Activated CD4-positive, alpha-beta memory T cell treated with anti-CD3 and anti-CD28 coated beads, Interleukin-2, amount 10 ng/mL, durations not matched to agents 7 days and 5 days (primary cell): ENCODE measurements at regions not wholly inside any gene's neighbourhood (a gene's known extent, or its start where the extent isn't known, plus 50 kb on each side); places are given as distances from the start of the nearest gene placed in this dataset.
"Not testable (repeated sequence)": the region's sequence is repeated elsewhere in the genome, so short reads cannot be mapped to it uniquely, and the experiment has no call there.

ENCODE experiments used
- CTCF ChIA-PET: fragments of 350-600 bp; sonication (Branson Sonifier 250); formaldehyde crosslinking; loops from one replicate; lab custom pipeline; 2021; ENCODE audit warnings: antibody characterized with exemption, inconsistent platforms; lab: Charles Lee
- POLR2A ChIA-PET: fragments of 350-600 bp; sonication (Branson Sonifier 250); formaldehyde crosslinking; loops from one replicate; lab custom pipeline; 2021; ENCODE audit warnings: antibody characterized with exemption; lab: Charles Lee
- DNase-seq: peaks from one replicate; pipeline ENCODE4 v3.0.0-alpha.2; 2020
- H3K27ac Mint-ChIP-seq: one replicate; pipeline ENCODE4 v1.8.0; 2021; ENCODE audit warnings: mild to moderate bottlenecking, mixed read lengths
- H3K27me3 Mint-ChIP-seq: one replicate; pipeline ENCODE4 v1.8.0; 2021; ENCODE audit warnings: mixed read lengths
- H3K36me3 Mint-ChIP-seq: one replicate; pipeline ENCODE4 v1.8.0; 2021; ENCODE audit warnings: low read depth, mixed read lengths
- H3K4me1 Mint-ChIP-seq: one replicate; pipeline ENCODE4 v1.8.0; 2021; ENCODE audit warnings: mixed read lengths
- H3K4me3 Mint-ChIP-seq: one replicate; pipeline ENCODE4 v1.8.0; 2021; ENCODE audit warnings: mild to moderate bottlenecking, mixed read lengths
- H3K9me3 Mint-ChIP-seq: one replicate; pipeline ENCODE4 v1.8.0; 2021; ENCODE audit warnings: mixed read lengths

GRCh38 chr11:134843020-134843419 is 431.0 kb upstream of the B3GAT1 start:
- POLR2A ChIA-PET, result no interaction called here
- Mint-ChIP-seq H3K4me1 (no peaks in the 10 kb centered on the region), H3K4me3 (no peak overlapping the region), H3K27ac (no peak overlapping the region), H3K9me3 (no peaks in the 10 kb centered on the region), H3K27me3 (no peaks in the 10 kb centered on the region), H3K36me3 (no peaks in the 10 kb centered on the region)
- DNase-seq, result peak; percentile 8
- CTCF ChIA-PET, result no interaction called here

- Mint-ChIP-seq H3K36me3 (no peaks in the 10 kb centered on the region), H3K4me3 (no peak overlapping the region), H3K9me3 (no peaks in the 10 kb centered on the region), H3K4me1 (no peaks in the 10 kb centered on the region), H3K27me3 (no peaks in the 10 kb centered on the region), H3K27ac (no peak overlapping the region)
- DNase-seq, result no peak
- CTCF ChIA-PET, result no interaction called here
- POLR2A ChIA-PET, result no interaction called here
Observed at GRCh38 chr11:134841972-134842371, 429.9 kb upstream of the B3GAT1 start.

GRCh38 chr11:134841411-134841810 is 429.4 kb upstream of the B3GAT1 start:
- Mint-ChIP-seq H3K4me1 (no peaks in the 10 kb centered on the region), H3K27ac (no peak overlapping the region), H3K27me3 (no peaks in the 10 kb centered on the region), H3K36me3 (no peaks in the 10 kb centered on the region), H3K9me3 (no peaks in the 10 kb centered on the region), H3K4me3 (no peak overlapping the region)
- CTCF ChIA-PET, result no interaction called here
- DNase-seq, result no peak
- POLR2A ChIA-PET, result no interaction called here

GRCh38 chr11:134840945-134841344 is 428.9 kb upstream of the B3GAT1 start:
- ChIA-PET POLR2A (no interaction called here), CTCF (no interaction called here)
- DNase-seq, result no peak
- Mint-ChIP-seq H3K4me1 (no peaks in the 10 kb centered on the region), H3K9me3 (no peaks in the 10 kb centered on the region), H3K27ac (no peak overlapping the region), H3K27me3 (no peaks in the 10 kb centered on the region), H3K4me3 (no peak overlapping the region), H3K36me3 (no peaks in the 10 kb centered on the region)

- H3K27me3 Mint-ChIP-seq, POLR2A ChIA-PET, H3K4me3 Mint-ChIP-seq, H3K27ac Mint-ChIP-seq, CTCF ChIA-PET, H3K36me3 Mint-ChIP-seq, H3K9me3 Mint-ChIP-seq, DNase-seq, H3K4me1 Mint-ChIP-seq: not testable (repeated sequence)
Observed at GRCh38 chr11:134840165-134840564, 428.1 kb upstream of the B3GAT1 start.

- POLR2A ChIA-PET, result no interaction called here
- Mint-ChIP-seq H3K27me3 (peaks cover 3% of the 10 kb centered on the region), H3K9me3 (no peaks in the 10 kb centered on the region), H3K4me3 (no peak overlapping the region), H3K4me1 (no peaks in the 10 kb centered on the region), H3K27ac (no peak overlapping the region), H3K36me3 (no peaks in the 10 kb centered on the region)
- CTCF ChIA-PET, result no interaction called here
- DNase-seq, result no peak
Observed at GRCh38 chr11:134838708-134839107, 426.7 kb upstream of the B3GAT1 start.

GRCh38 chr11:134837887-134838232 is 425.8 kb upstream of the B3GAT1 start:
- H3K36me3 Mint-ChIP-seq, result no peaks in the 10 kb centered on the region
- no peaks in the 10 kb centered on the region for H3K4me1 Mint-ChIP-seq
- peaks cover 5% of the 10 kb centered on the region for H3K27me3 Mint-ChIP-seq
- H3K4me3 Mint-ChIP-seq, result no peak overlapping the region
- no peak overlapping the region for H3K27ac Mint-ChIP-seq
- ChIA-PET POLR2A (no interaction called here), CTCF (no interaction called here)
- no peak for DNase-seq
- H3K9me3 Mint-ChIP-seq, result no peaks in the 10 kb centered on the region

GRCh38 chr11:134837166-134837886 is 425.3 kb upstream of the B3GAT1 start:
- Mint-ChIP-seq H3K4me1 (no peaks in the 10 kb centered on the region), H3K9me3 (no peaks in the 10 kb centered on the region), H3K27ac (no peak overlapping the region), H3K4me3 (no peak overlapping the region), H3K36me3 (no peaks in the 10 kb centered on the region), H3K27me3 (peaks cover 7% of the 10 kb centered on the region)
- DNase-seq, result no peak
- ChIA-PET CTCF (no interaction called here), POLR2A (no interaction called here)

GRCh38 chr11:134836561-134836960 is 424.5 kb upstream of the B3GAT1 start:
- Mint-ChIP-seq H3K4me3 (no peak overlapping the region), H3K36me3 (no peaks in the 10 kb centered on the region), H3K4me1 (no peaks in the 10 kb centered on the region), H3K27me3 (peaks cover 7% of the 10 kb centered on the region), H3K9me3 (no peaks in the 10 kb centered on the region), H3K27ac (no peak overlapping the region)
- ChIA-PET POLR2A (no interaction called here), CTCF (no interaction called here)
- no peak for DNase-seq

- H3K9me3 Mint-ChIP-seq, result no peaks in the 10 kb centered on the region
- H3K4me1 Mint-ChIP-seq, result no peaks in the 10 kb centered on the region
- H3K4me3 Mint-ChIP-seq, result no peak overlapping the region
- ChIA-PET POLR2A (no interaction called here), CTCF (no interaction called here)
- peaks cover 10% of the 10 kb centered on the region for H3K27me3 Mint-ChIP-seq
- no peak for DNase-seq
- no peak overlapping the region for H3K27ac Mint-ChIP-seq
- no peaks in the 10 kb centered on the region for H3K36me3 Mint-ChIP-seq
Observed at GRCh38 chr11:134835561-134835960, 423.5 kb upstream of the B3GAT1 start.

- DNase-seq, result no peak
- Mint-ChIP-seq H3K27me3 (peaks cover 13% of the 10 kb centered on the region), H3K4me3 (no peak overlapping the region), H3K27ac (no peak overlapping the region), H3K4me1 (no peaks in the 10 kb centered on the region), H3K36me3 (no peaks in the 10 kb centered on the region), H3K9me3 (no peaks in the 10 kb centered on the region)
- POLR2A ChIA-PET, result no interaction called here
- CTCF ChIA-PET, result no interaction called here
Observed at GRCh38 chr11:134830312-134830711, 418.3 kb upstream of the B3GAT1 start.

GRCh38 chr11:134823970-134824369 is 411.9 kb upstream of the B3GAT1 start:
- POLR2A ChIA-PET, result no interaction called here
- H3K27ac Mint-ChIP-seq, result no peak overlapping the region
- CTCF ChIA-PET, result no interaction called here
- H3K27me3 Mint-ChIP-seq, result peaks cover 3% of the 10 kb centered on the region
- H3K9me3 Mint-ChIP-seq, result no peaks in the 10 kb centered on the region
- no peak overlapping the region for H3K4me3 Mint-ChIP-seq
- no peaks in the 10 kb centered on the region for H3K36me3 Mint-ChIP-seq
- no peaks in the 10 kb centered on the region for H3K4me1 Mint-ChIP-seq
- DNase-seq, result no peak

- H3K9me3 Mint-ChIP-seq, result no peaks in the 10 kb centered on the region
- H3K36me3 Mint-ChIP-seq, result no peaks in the 10 kb centered on the region
- CTCF ChIA-PET, result no interaction called here
- no peak overlapping the region for H3K27ac Mint-ChIP-seq
- peaks cover 7% of the 10 kb centered on the region for H3K27me3 Mint-ChIP-seq
- POLR2A ChIA-PET, result no interaction called here
- no peak overlapping the region for H3K4me3 Mint-ChIP-seq
- no peak for DNase-seq
- H3K4me1 Mint-ChIP-seq, result no peaks in the 10 kb centered on the region
Observed at GRCh38 chr11:134822897-134823296, 410.9 kb upstream of the B3GAT1 start.

- Mint-ChIP-seq H3K4me3 (no peak overlapping the region), H3K27me3 (peaks cover 9% of the 10 kb centered on the region), H3K9me3 (no peaks in the 10 kb centered on the region), H3K27ac (no peak overlapping the region), H3K4me1 (no peaks in the 10 kb centered on the region), H3K36me3 (no peaks in the 10 kb centered on the region)
- ChIA-PET CTCF (no interaction called here), POLR2A (no interaction called here)
- DNase-seq, result no peak
Observed at GRCh38 chr11:134821422-134821821, 409.4 kb upstream of the B3GAT1 start.
